NT2/D1 (cell line): ENCODE measurements at regions not wholly inside any gene's neighbourhood (a gene's known extent, or its start where the extent isn't known, plus 50 kb on each side); places are given as distances from the start of the nearest gene placed in this dataset.

Source experiments
- DNase-seq: peaks from one replicate; pipeline ENCODE4 v3.0.0-alpha.2; 2011; ENCODE audit warnings: low read depth, low spot score
- H3K27me3 ChIP-seq: 2 replicates; pipeline ENCODE4 v1.6.0; 2011; ENCODE audit warnings: mild to moderate bottlenecking; ENCODE audit not compliant: insufficient read length, insufficient read depth
- H3K36me3 ChIP-seq: 2 replicates; pipeline ENCODE4 v1.6.1; 2011; ENCODE audit warnings: mild to moderate bottlenecking, low read length, mixed read lengths; ENCODE audit not compliant: insufficient read depth, insufficient read length
- H3K4me1 ChIP-seq: 2 replicates; pipeline ENCODE4 v1.5.1; 2011; ENCODE audit not compliant: insufficient read depth, insufficient read length
- H3K4me3 ChIP-seq: 2 replicates; pipeline ENCODE4 v1.5.1; 2011; ENCODE audit warnings: low read depth; ENCODE audit not compliant: insufficient read length
- H3K9ac ChIP-seq: 2 replicates; pipeline ENCODE4 v1.6.0; 2011; ENCODE audit warnings: low read depth; ENCODE audit not compliant: insufficient read length
- H3K9me3 ChIP-seq: 2 replicates; pipeline ENCODE4 v1.5.1; 2011; ENCODE audit warnings: mild to moderate bottlenecking, low read length; ENCODE audit not compliant: insufficient read depth
- SUZ12 ChIP-seq: IDR thresholded peaks from 2 replicates; pipeline ENCODE4 v1.6.1; 2011; ENCODE audit not compliant: insufficient read length, insufficient read depth; ENCODE audit errors: extremely low read depth
- YY1 ChIP-seq: IDR thresholded peaks from 2 replicates; pipeline ENCODE4 v1.6.1; 2011; ENCODE audit not compliant: insufficient read length, insufficient read depth
- ZNF274 ChIP-seq: IDR thresholded peaks from 2 replicates; pipeline ENCODE4 v1.6.1; 2011; ENCODE audit warnings: mild to moderate bottlenecking, low read depth, low read length

DNA sequence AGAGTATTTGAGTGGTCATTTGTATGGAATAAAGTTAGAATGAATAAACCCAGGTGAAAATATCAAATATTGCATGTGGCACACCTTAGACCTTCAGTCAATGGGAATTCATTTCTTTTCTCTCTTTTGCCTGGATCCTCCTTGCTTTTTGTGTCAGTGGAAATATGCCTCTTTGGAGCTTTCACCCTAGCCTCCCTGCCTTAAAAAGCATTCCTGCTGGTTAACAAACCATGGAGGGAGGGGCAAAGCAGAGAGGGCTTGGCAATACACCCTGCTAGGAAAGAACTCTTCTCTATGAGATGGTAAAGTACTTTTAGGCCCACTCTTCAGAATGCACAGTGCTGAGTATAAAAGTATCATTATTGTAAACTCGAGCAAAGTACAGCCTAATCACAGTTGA, 383.7 kb downstream of the DMAC1 start:
- Histone ChIP-seq H3K4me3 (no peak overlapping the region), H3K9me3 (no peaks in the 10 kb centered on the region), H3K4me1 (no peaks in the 10 kb centered on the region), H3K9ac (no peak overlapping the region), H3K36me3 (no peaks in the 10 kb centered on the region), H3K27me3 (no peaks in the 10 kb centered on the region)
- TF ChIP-seq YY1 (no peak), SUZ12 (no peak), ZNF274 (no peak)
- no peak for DNase-seq

DNA sequence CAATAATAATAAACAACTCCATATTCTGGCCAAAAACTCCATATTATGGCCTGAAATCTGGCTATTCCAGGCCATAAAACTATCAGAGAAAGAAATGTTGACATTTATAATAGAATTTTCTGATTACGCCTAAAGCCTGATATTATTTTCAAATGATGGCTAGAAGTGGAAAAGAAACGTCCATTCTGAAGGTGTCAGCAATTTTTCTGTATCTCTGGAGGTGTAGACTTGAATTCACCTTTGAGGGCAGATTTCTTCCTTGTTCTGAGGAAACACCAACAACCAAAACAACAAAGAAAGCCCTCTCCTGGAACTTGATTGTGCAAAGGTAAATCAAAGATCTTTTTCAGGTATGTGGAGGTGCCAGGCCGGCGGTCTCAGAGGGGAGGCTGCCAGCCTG, 390.7 kb downstream of the DMAC1 start:
- Histone ChIP-seq H3K4me3 (no peak overlapping the region), H3K9me3 (no peaks in the 10 kb centered on the region), H3K36me3 (no peaks in the 10 kb centered on the region), H3K27me3 (no peaks in the 10 kb centered on the region), H3K9ac (no peak overlapping the region), H3K4me1 (no peaks in the 10 kb centered on the region)
- TF ChIP-seq YY1, result no peak
- no peak for TF ChIP-seq ZNF274
- no peak for TF ChIP-seq SUZ12
- DNase-seq, result no peak

DNA sequence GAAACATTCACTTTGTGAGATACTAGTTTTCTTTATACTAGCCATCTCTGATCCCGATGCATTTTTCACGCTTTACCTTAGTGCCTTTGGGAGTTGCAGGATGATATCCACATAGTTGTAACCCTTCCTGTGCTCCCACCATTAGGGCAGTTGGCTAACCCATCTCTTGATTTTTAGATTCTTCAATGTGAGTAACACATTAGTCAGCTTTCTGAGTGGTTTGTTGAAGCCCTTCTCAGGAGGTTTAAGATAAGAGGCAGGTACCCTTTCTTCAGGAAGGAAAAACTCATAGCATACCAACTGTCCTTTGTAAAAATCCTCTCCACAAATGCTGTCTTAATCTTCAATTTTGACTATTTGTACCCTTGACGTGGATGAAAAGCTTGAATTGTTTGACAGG, 392.3 kb downstream of the DMAC1 start:
- TF ChIP-seq YY1 (no peak), SUZ12 (no peak), ZNF274 (no peak)
- no peaks in the 10 kb centered on the region for H3K27me3 ChIP-seq
- H3K9me3 ChIP-seq, result no peaks in the 10 kb centered on the region
- H3K9ac ChIP-seq, result no peak overlapping the region
- no peak overlapping the region for H3K4me3 ChIP-seq
- no peak for DNase-seq
- H3K4me1 ChIP-seq, result no peaks in the 10 kb centered on the region
- H3K36me3 ChIP-seq, result no peaks in the 10 kb centered on the region

DNA sequence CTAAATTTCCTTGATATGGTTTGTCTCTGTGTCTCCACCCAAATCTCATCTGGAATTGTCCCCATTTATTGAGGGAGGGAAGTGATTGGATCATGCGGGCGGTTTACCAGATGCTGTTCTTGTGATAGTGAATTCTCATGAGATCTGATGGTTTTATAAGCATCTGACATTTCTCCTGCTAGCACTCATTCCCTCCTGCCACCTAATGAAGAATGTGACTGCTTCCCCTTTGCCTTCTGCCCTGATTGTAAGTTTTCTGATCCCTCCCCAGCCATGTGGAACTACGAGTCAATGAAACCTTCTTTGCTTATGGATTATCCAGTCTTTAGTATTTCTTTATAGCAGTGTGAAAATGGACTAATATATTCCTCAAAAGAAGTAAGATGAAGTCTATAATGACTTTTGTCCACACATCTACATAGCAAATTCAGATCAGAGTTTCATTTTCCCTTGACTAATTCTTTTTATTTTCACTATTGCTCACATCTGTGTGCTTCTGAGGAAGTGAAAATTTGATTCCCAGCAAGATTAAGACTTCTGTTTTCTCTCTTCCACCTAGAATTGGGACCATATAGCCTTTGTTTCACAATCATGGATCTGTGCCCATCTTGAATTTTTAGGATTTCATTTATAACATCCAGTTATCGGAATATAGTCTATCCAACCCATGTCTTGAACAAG, 393.5 kb downstream of the DMAC1 start:
- no peaks in the 10 kb centered on the region for H3K4me1 ChIP-seq
- no peaks in the 10 kb centered on the region for H3K9me3 ChIP-seq
- H3K36me3 ChIP-seq, result no peaks in the 10 kb centered on the region
- H3K4me3 ChIP-seq, result no peak overlapping the region
- H3K9ac ChIP-seq, result no peak overlapping the region
- DNase-seq, result no peak
- no peaks in the 10 kb centered on the region for H3K27me3 ChIP-seq
- TF ChIP-seq ZNF274, result no peak
- TF ChIP-seq YY1, result no peak
- TF ChIP-seq SUZ12, result no peak

DNA sequence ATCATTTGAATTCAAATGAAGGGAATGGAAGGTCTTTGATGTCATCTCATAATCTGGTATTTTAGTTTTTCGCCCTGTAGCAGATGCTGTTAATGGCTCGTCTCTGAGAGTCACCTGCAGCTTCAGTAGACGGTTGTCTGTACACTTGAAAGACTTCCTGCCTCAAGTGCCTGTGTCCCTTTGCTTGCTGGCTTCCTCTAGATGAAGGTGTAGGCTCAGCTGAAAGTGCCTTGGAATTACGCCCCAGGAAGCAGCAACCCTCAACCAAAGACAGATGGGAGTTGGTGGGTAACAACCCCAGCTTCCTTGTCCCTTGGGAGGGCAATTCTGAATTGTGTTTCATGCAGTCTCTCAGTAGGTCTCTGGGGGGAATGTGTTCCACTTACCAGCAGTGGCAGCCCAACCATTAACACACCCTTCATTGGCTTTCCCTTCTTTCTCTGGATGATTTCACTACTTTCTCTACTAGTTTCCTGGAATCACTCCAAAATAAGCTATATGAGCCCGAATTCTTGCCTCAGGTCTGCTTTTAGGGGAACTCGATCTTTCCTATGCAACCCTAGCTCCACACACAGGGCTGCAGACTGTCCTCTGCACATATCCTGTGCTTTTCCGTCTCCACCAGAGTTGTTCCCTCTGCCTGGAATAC, 395.6 kb downstream of the DMAC1 start:
- Histone ChIP-seq H3K27me3 (no peaks in the 10 kb centered on the region), H3K9ac (no peak overlapping the region), H3K36me3 (no peaks in the 10 kb centered on the region), H3K9me3 (no peaks in the 10 kb centered on the region), H3K4me1 (no peaks in the 10 kb centered on the region), H3K4me3 (no peak overlapping the region)
- no peak for TF ChIP-seq SUZ12
- no peak for DNase-seq

GRCh38 chr9:7403028-7403389, 396.6 kb downstream of the DMAC1 start:
- no peak for DNase-seq
- Histone ChIP-seq H3K4me3 (no peak overlapping the region), H3K27me3 (no peaks in the 10 kb centered on the region), H3K4me1 (no peaks in the 10 kb centered on the region), H3K9ac (no peak overlapping the region), H3K36me3 (no peaks in the 10 kb centered on the region), H3K9me3 (no peaks in the 10 kb centered on the region)
- TF ChIP-seq SUZ12, result no peak
- TF ChIP-seq ZNF274, result no peak
- no peak for TF ChIP-seq YY1

- Histone ChIP-seq H3K9me3 (no peaks in the 10 kb centered on the region), H3K4me1 (no peaks in the 10 kb centered on the region), H3K9ac (no peak overlapping the region), H3K27me3 (no peaks in the 10 kb centered on the region), H3K36me3 (no peaks in the 10 kb centered on the region), H3K4me3 (no peak overlapping the region)
- TF ChIP-seq ZNF274, result no peak
- no peak for TF ChIP-seq SUZ12
- TF ChIP-seq YY1, result no peak
- DNase-seq, result no peak
These were observed 397.1 kb downstream of the DMAC1 start for GRCh38 chr9:7402334-7403027.
